ENCODE measurements at regions not wholly inside any gene's neighbourhood (a gene's known extent, or its start where the extent isn't known, plus 50 kb on each side); places are given as distances from the start of the nearest gene placed in this dataset.

DNA sequence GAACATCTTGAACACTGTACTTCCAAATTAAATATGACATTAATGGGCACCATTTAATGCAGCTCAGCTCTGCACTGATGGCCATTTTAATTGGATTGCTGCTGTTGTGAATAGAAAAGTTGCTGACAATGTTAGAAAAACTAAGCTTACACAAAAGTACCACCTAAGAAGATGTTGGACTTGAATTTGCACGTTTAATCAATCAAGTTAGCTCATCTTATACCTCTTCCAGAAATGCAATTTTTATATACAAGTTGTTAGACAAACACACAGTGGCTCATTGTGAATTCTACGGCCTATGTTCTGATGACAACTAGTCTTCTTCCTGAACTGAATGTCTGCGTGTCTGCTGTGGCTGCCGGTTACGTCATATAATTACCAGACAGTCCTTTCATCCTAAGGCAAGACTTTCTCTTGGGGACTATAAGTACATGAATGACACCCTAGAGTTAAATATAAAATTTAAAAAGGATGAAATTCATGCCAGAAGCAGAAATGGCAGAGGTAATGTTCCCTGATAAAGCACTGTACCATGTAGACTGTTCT, 330.2 kb downstream of the EPM2A start:
- Mint-ChIP-seq H3K4me1 (no peaks in the 10 kb centered on the region), H3K27me3 (no peaks in the 10 kb centered on the region), H3K4me3 (no peak overlapping the region), H3K27ac (no peak overlapping the region), H3K36me3 (no peaks in the 10 kb centered on the region), H3K9me3 (no peaks in the 10 kb centered on the region)
- ATAC-seq (replicated peaks) (no peak), DNase-seq (no peak)

DNA sequence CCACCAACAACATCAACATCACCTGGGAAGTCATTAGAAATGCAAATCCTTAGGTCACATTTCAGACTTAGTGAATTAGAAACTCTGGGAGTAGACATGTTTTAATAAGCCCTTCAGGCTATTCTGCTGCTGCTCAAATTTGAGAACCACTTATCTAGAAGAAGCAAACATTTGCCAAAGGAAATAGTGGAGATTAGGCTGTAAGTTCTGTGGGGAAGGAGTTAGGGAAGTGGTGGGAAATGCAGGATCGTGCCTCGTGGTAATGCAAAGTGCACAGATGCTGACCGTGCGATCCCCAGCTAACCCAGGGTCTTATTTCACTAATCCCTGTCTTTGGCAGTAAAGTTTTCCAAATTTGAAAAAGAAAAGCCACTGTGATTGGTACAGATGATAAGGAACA, 328.5 kb downstream of the EPM2A start:
- ATAC-seq (replicated peaks) (no peak), DNase-seq (no peak)
- no peaks in the 10 kb centered on the region for H3K36me3 Mint-ChIP-seq
- no peaks in the 10 kb centered on the region for H3K27me3 Mint-ChIP-seq
- H3K27ac Mint-ChIP-seq, result no peak overlapping the region
- H3K9me3 Mint-ChIP-seq, result no peaks in the 10 kb centered on the region
- no peaks in the 10 kb centered on the region for H3K4me1 Mint-ChIP-seq
- H3K4me3 Mint-ChIP-seq, result no peak overlapping the region

DNA sequence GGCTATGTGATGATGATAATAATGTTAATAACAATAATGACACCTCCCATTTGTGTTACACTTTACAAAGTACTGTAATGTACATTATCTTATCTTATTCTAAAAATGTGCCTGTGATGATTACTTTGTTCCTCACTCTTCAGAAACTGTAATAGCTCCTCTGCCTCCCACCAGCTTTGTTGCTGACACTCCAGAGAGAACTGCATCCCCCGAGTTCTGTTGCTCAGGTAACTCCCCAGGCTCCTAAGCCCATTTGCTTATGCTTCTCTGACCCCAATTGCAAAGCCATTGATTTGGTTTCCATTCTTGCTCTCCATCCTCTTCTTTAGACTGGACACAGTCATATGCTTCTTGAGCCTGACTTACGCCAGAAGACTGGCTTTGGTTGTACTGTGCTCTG, 319.7 kb downstream of the EPM2A start:
- no peaks in the 10 kb centered on the region for H3K27me3 Mint-ChIP-seq
- H3K4me1 Mint-ChIP-seq, result no peaks in the 10 kb centered on the region
- no peaks in the 10 kb centered on the region for H3K36me3 Mint-ChIP-seq
- no peak overlapping the region for H3K27ac Mint-ChIP-seq
- no peak overlapping the region for H3K4me3 Mint-ChIP-seq
- no peak for DNase-seq
- no peak for ATAC-seq (replicated peaks)
- peaks cover 0 to 3% of the 10 kb centered on the region in 2 donors for H3K9me3 Mint-ChIP-seq

DNA sequence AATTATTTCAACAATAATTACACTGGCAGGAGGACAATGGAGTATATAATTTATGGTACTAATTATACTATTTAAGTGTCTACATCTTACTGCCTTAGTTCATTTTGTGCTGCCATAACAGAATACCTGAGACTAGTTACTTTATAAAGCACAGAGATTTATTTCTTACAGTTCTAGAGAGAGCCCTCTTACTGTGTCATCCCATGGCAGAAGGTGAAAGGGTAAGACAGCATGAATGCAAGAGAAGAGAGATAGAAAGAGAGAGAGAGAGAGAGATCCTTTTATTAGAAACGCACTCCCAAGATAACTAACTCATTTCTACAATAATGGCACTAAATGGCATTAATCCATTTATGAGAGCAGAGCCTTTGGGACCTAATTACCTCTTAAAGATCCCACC, 314.7 kb downstream of the EPM2A start:
- H3K36me3 Mint-ChIP-seq, result no peaks in the 10 kb centered on the region

DNA sequence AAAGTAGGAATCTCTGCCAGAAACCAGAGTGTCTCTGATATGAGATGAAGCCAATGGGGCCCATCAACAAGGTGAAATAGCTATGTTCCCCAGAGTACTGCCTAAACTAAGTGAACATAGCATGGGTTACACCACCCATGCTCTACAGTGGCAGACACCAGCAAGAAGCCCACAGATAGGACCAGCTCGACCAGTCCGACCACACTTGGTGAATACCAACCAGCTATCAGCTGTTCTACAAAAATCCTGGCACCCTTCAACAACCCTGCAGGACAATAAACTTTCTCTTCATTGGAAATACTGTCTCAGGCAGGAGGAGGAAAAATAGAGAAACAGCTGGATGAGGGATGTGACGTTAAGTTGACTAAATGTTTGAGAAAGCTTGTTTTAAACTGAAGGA, 311.4 kb downstream of the EPM2A start:
- H3K4me3 Mint-ChIP-seq, result no peak overlapping the region
- DNase-seq, result no peak
- H3K27me3 Mint-ChIP-seq, result no peaks in the 10 kb centered on the region
- H3K36me3 Mint-ChIP-seq, result no peaks in the 10 kb centered on the region
- no peak for ATAC-seq (replicated peaks)
- no peak overlapping the region for H3K27ac Mint-ChIP-seq
- no peaks in the 10 kb centered on the region for H3K4me1 Mint-ChIP-seq
- no peaks in the 10 kb centered on the region for H3K9me3 Mint-ChIP-seq

More for the DNA sequence above, 314.7 kb downstream of the EPM2A start:
- DNase-seq (no peak), ATAC-seq (replicated peaks) (no peak)
- H3K9me3 Mint-ChIP-seq, result peaks cover 0 to 2% of the 10 kb centered on the region in 2 donors
- no peak overlapping the region for H3K4me3 Mint-ChIP-seq
- no peaks in the 10 kb centered on the region for H3K27me3 Mint-ChIP-seq
- no peak overlapping the region for H3K27ac Mint-ChIP-seq
- no peaks in the 10 kb centered on the region for H3K4me1 Mint-ChIP-seq

DNA sequence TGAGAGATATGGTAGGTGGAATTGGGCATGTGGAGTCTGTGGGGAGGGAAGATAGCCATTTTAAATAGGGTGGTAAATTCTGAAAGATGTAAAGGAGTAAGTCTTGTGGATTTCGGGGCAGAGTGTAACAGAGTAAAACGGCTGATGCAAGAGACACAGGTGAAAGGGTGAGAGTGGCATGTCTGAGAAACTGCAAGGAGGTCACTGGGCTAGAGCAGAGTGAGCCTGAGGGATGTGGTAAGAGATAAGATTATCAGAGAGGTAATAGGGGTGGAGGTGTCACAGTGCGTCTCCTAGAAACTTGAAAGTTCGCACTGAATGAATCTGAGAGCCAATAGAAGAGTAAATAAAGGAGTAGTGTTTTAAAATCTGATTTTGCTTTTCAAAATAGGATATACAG, 308.1 kb downstream of the EPM2A start:
- DNase-seq, result no peak
- H3K4me3 Mint-ChIP-seq, result no peak overlapping the region
- no peaks in the 10 kb centered on the region for H3K4me1 Mint-ChIP-seq
- no peaks in the 10 kb centered on the region for H3K36me3 Mint-ChIP-seq
- no peak overlapping the region for H3K27ac Mint-ChIP-seq
- no peaks in the 10 kb centered on the region for H3K9me3 Mint-ChIP-seq
- no peaks in the 10 kb centered on the region for H3K27me3 Mint-ChIP-seq
- no peak for ATAC-seq (replicated peaks)

DNA sequence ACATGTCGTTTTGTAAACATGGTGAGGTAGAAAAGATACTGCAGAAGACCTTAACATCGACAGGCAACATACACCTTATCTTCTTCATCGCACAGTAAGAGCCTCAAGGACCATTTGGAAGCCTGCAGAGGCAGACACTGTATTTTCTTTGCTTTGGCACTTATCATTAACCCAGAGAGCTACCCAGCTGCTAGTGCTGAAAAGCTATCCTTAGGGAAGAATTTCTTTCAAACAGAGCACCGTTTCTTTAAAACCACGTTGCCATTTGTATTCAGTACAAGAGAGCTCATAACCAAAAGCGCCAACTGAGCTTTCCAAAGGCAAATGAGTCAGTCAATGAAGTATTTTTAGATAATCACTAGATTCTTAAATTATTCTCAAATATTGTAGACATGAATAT, 306.6 kb downstream of the EPM2A start:
- DNase-seq (no peak), ATAC-seq (replicated peaks) (no peak)
- H3K4me3 Mint-ChIP-seq, result no peak overlapping the region

DNA sequence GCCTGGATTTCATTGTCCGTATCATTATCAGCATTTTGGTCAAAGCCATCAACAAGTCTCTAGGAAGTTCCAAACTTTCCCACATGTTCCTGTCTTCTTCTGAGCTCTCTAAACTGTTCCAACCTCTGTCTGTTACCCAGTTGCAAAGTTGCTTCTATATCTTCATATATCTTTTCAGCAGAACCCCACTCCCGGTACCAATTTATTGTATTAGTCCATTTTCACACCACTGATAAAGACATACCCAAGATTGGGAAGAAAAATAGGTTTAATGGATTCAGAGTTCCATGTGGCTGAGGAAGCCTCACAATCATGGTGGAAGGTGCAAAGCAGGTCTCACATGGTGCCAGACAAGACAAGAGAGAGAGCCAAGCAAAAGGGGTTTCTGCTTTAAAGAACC, 293.2 kb downstream of the EPM2A start:
- H3K27me3 Mint-ChIP-seq, result no peaks in the 10 kb centered on the region
- peaks cover 21 to 30% of the 10 kb centered on the region in 2 donors for H3K9me3 Mint-ChIP-seq
- no peak for DNase-seq
- H3K27ac Mint-ChIP-seq, result no peak overlapping the region
- H3K4me3 Mint-ChIP-seq, result no peak overlapping the region
- ATAC-seq (replicated peaks), result no peak
- no peaks in the 10 kb centered on the region for H3K36me3 Mint-ChIP-seq
- H3K4me1 Mint-ChIP-seq, result no peaks in the 10 kb centered on the region

More for the DNA sequence above, 306.6 kb downstream of the EPM2A start:
- Mint-ChIP-seq H3K27ac (no peak overlapping the region), H3K36me3 (no peaks in the 10 kb centered on the region), H3K27me3 (no peaks in the 10 kb centered on the region), H3K4me1 (no peaks in the 10 kb centered on the region), H3K9me3 (no peaks in the 10 kb centered on the region)

DNA sequence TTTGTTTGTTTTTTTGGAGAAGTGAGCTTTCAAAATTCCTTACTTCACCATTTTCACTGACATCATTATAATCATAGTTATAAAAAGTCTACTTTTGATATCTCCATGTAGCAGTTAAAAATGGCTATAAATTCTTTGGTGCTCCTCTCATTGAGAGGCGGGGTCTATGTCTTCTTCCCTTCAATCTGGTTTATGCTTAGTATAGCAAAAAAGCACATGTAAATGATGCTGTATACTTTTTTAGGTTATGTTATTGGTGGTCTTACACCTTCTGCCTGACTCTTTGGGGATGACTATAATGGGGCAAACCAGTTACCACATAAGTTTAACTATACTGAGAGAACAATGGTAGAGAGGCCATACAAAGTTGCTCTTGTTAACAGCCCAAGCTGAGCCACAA, 289.6 kb downstream of the EPM2A start:
- Mint-ChIP-seq H3K9me3 (peaks cover 24 to 32% of the 10 kb centered on the region in 2 donors), H3K27me3 (no peaks in the 10 kb centered on the region), H3K4me1 (no peaks in the 10 kb centered on the region), H3K4me3 (no peak overlapping the region), H3K36me3 (no peaks in the 10 kb centered on the region), H3K27ac (no peak overlapping the region)
- no peak for DNase-seq
- no peak for ATAC-seq (replicated peaks)

DNA sequence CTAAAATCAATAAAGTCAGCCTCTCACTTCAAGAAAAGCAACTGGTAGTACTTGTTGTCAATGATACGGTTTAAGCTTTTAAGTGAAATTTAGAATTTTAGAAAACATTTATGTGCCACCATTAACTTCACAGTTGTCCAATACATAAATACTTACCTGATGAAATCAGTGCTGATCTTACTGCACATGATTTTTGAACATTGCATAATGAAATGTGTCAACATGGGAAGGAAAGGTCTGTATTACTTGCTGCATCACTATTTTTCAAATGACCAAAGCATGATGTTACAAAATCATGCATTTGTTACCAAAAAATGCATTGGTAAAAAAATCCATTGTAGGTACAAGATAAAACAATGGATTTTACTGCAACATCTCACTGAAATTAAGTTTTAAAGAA, 284.3 kb downstream of the EPM2A start:
- Mint-ChIP-seq H3K27me3 (no peaks in the 10 kb centered on the region), H3K27ac (no peak overlapping the region), H3K4me1 (no peaks in the 10 kb centered on the region), H3K36me3 (no peaks in the 10 kb centered on the region), H3K4me3 (no peak overlapping the region), H3K9me3 (peaks cover 10 to 11% of the 10 kb centered on the region in 2 donors)
- no peak for ATAC-seq (replicated peaks)
- no peak for DNase-seq

DNA sequence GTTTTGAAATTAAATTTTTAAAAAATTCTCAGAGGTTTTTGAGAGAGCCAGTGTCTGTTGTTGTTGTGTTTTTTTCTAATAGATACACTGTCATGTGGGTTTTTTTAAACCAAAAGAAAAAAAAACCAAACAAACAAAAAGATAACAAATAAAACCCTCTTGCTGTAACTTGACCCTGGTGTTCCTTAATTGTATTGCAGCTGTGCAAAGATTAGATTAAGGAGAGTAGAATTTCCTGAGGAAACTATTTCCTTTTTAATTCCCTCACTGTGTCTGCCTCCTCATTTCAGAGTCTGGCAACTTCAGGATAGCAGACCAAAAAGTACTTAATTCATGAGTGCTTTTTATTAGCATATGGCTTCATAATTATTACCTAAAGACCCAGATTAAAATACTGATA, 281.9 kb downstream of the EPM2A start:
- H3K27me3 Mint-ChIP-seq, result no peaks in the 10 kb centered on the region
- H3K4me1 Mint-ChIP-seq, result no peaks in the 10 kb centered on the region
- no peak overlapping the region for H3K4me3 Mint-ChIP-seq
- H3K27ac Mint-ChIP-seq, result no peak overlapping the region
- H3K36me3 Mint-ChIP-seq, result no peaks in the 10 kb centered on the region
- ATAC-seq (replicated peaks) (no peak), DNase-seq (no peak)
- no peaks in the 10 kb centered on the region for H3K9me3 Mint-ChIP-seq

DNA sequence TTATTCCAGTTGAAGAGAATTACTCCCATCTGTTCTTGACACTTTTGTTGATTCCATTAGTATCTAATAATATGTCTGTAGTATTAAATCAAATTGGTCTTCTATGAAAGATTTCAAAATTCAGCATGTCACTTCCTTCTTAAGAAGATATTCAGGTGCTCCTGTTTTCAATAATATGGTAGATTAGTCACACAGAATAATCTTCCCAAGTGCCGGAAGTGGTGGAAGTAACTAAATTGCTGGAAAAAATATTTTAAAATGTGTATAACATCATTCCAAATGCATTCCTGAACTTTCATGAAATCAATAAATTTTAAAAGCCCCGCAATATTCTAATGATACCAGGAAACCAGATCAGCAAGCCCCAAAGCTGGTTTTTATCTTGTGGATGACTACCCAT, 281.3 kb downstream of the EPM2A start:
- no peaks in the 10 kb centered on the region for H3K36me3 Mint-ChIP-seq
- no peak for ATAC-seq (replicated peaks)
- H3K9me3 Mint-ChIP-seq, result no peaks in the 10 kb centered on the region

DNA sequence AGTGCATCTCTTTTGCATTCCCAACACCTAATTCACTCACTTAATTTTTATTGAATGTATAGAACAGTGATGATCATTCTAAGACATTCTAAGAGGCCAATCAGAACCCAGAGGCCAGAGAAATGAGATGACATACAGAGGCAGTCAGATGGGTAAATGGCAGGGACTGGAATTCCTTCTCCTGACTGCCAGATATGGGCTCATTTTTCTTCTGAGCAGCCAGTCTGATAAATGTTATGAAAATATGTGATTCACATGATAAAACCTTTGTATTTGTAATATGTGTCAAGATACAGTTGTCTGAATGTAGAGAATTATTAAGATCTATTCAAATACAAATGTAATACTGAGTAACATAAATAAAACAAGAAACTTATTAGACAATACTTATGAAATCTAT, 277.8 kb downstream of the EPM2A start:
- no peak for DNase-seq
- Mint-ChIP-seq H3K36me3 (no peaks in the 10 kb centered on the region), H3K4me1 (no peaks in the 10 kb centered on the region), H3K4me3 (no peak overlapping the region), H3K27me3 (no peaks in the 10 kb centered on the region), H3K27ac (no peak overlapping the region), H3K9me3 (no peaks in the 10 kb centered on the region)
- no peak for ATAC-seq (replicated peaks)

More for the DNA sequence above, 281.3 kb downstream of the EPM2A start:
- H3K4me1 Mint-ChIP-seq, result no peaks in the 10 kb centered on the region
- H3K27me3 Mint-ChIP-seq, result no peaks in the 10 kb centered on the region
- no peak overlapping the region for H3K4me3 Mint-ChIP-seq
- DNase-seq, result no peak
- H3K27ac Mint-ChIP-seq, result no peak overlapping the region

DNA sequence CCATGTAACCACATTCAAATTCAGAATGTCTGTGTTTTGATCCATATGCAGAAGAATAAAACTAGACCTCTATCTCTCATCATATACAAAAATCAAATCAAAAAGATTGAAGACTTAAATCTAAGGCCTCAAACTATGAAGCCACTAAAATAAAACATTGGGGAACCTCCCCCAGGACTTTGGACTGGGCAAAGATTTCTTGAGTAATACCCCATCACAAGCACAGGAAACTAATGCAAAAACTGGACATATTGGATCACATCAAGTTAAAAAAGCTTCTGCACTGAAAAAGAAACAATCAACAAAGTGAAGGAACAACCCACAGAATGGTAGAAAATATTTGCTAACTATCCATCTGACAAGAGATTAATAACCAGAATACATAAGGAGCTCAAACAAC, 266.8 kb downstream of the EPM2A start:
- Mint-ChIP-seq H3K9me3 (peaks cover 13 to 16% of the 10 kb centered on the region in 2 donors), H3K27ac (no peak overlapping the region), H3K27me3 (no peaks in the 10 kb centered on the region), H3K4me3 (no peak overlapping the region), H3K4me1 (no peaks in the 10 kb centered on the region), H3K36me3 (no peaks in the 10 kb centered on the region)
- DNase-seq, result no peak
- no peak for ATAC-seq (replicated peaks)

DNA sequence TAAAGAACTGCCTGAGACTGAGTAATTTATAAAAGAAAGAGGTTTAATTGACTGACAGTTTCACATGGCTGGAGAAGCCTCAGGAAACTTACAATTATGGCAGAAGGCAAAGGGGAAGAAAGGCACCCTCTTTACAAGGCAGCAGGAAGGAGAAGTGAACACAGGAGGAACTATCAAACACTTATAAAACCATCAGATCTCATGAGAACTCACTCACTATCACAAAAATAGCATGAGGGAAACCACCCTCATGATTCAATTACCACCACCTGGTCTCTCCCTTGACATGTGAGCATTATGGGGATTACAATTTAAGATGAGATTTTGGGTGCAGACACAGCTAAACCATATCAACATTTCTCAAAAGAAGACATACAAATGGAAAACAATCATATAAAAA, 266.3 kb downstream of the EPM2A start:
- H3K4me1 Mint-ChIP-seq, result no peaks in the 10 kb centered on the region
- no peaks in the 10 kb centered on the region for H3K27me3 Mint-ChIP-seq
- no peaks in the 10 kb centered on the region for H3K36me3 Mint-ChIP-seq
- no peak for ATAC-seq (replicated peaks)
- peaks cover 11 to 15% of the 10 kb centered on the region in 2 donors for H3K9me3 Mint-ChIP-seq
- no peak overlapping the region for H3K4me3 Mint-ChIP-seq
- DNase-seq, result no peak
- H3K27ac Mint-ChIP-seq, result no peak overlapping the region

DNA sequence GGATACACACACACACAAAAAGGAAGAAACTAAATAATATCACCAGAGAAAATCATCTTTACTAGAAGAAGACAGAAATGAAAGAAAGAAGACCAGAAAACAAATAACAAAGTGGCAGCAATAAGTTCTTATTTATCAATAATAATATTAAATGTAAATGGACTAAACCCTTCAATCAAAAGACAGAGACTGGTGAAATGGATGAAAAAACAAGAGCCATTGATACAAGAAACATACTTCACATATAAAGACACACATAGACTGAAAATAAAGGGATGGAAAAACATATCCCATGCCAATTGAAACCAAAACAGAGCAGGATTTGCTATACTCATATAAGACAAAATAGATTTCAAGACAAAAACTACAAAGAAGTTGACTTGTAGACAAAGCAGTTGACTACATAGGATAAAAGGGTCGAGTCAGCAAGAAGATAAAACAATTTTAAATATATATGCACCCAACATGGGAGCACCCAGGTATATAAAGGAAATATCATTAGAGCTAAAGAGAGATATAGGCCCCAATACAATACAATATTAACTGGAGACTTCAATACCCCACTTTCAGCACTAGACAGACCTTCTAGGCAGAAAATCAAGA, 259.4 kb downstream of the EPM2A start:
- Mint-ChIP-seq H3K27me3 (no peaks in the 10 kb centered on the region), H3K9me3 (peaks cover 20 to 24% of the 10 kb centered on the region in 2 donors), H3K4me1 (no peaks in the 10 kb centered on the region), H3K4me3 (no peak overlapping the region), H3K36me3 (no peaks in the 10 kb centered on the region), H3K27ac (no peak overlapping the region)
- no peak for DNase-seq
- ATAC-seq (replicated peaks), result no peak
